AG09309 (cell line): ENCODE measurements at regions not wholly inside any gene's neighbourhood (a gene's known extent, or its start where the extent isn't known, plus 50 kb on each side); places are given as distances from the start of the nearest gene placed in this dataset.

Experiments
- DNase-seq: peaks from one replicate; pipeline ENCODE4 v3.0.0-alpha.2; 2010; ENCODE audit warnings: low read depth
- H3K4me3 ChIP-seq: 2 replicates; pipeline ENCODE4 v1.5.1; 2011; ENCODE audit warnings: mild to moderate bottlenecking, low read depth, low read length, moderate library complexity; ENCODE audit not compliant: control insufficient read depth
- CTCF ChIP-seq: IDR thresholded peaks from 2 replicates; pipeline ENCODE4 v1.5.1; 2011; ENCODE audit warnings: mild to moderate bottlenecking, low read depth, low read length, inconsistent platforms; ENCODE audit not compliant: insufficient read depth, control insufficient read depth; ENCODE audit errors: missing control alignments

- no peak for DNase-seq
- no peak overlapping the region for H3K4me3 ChIP-seq
- TF ChIP-seq CTCF = no peak
These were observed 64.8 kb downstream of the PTHLH start for GRCh38 chr12:27907766-27908165.

GRCh38 chr12:27906658-27907473 lies 65.7 kb downstream of the PTHLH start:
- no peak for TF ChIP-seq CTCF
- no peak overlapping the region for H3K4me3 ChIP-seq
- no peak for DNase-seq

GRCh38 chr12:27906127-27906500 lies 66.4 kb downstream of the PTHLH start:
- H3K4me3 ChIP-seq = no peak overlapping the region
- no peak for DNase-seq
- no peak for TF ChIP-seq CTCF

- no peak for TF ChIP-seq CTCF
- no peak overlapping the region for H3K4me3 ChIP-seq
- no peak for DNase-seq
These were observed 67.0 kb downstream of the PTHLH start for GRCh38 chr12:27905285-27906126.

GRCh38 chr12:27902651-27903050 lies 69.9 kb downstream of the PTHLH start:
- no peak overlapping the region for H3K4me3 ChIP-seq
- no peak for DNase-seq
- TF ChIP-seq CTCF = no peak

GRCh38 chr12:27901959-27902358 lies 70.6 kb downstream of the PTHLH start:
- no peak for DNase-seq
- no peak overlapping the region for H3K4me3 ChIP-seq
- no peak for TF ChIP-seq CTCF
